Vagina (tissue), 2 donors: ENCODE measurements at regions not wholly inside any gene's neighbourhood (a gene's known extent, or its start where the extent isn't known, plus 50 kb on each side); places are given as distances from the start of the nearest gene placed in this dataset.

Source experiments
- DNase-seq, 2 donors: peaks; one replicate each; pipeline ENCODE4 v3.0.0-alpha.2; 2017; ENCODE audit errors: extremely low spot score in 2 of 2
- H3K27ac ChIP-seq: fragments of 200-600 bp; sonication (generic); one replicate; pipeline ENCODE4 v1.5.1; 2019
- H3K27me3 ChIP-seq: fragments of 200-600 bp; sonication (generic); one replicate; pipeline ENCODE4 v1.5.1; 2019
- H3K36me3 ChIP-seq, 2 donors: fragments of 200-600 bp; sonication (generic); one replicate each; pipeline ENCODE4 v1.5.1; 2017 to 2019
- H3K4me1 ChIP-seq: fragments of 200-600 bp; sonication (generic); one replicate; pipeline ENCODE4 v1.5.1; 2019
- H3K4me3 ChIP-seq, 2 donors: fragments of 200-600 bp; sonication (generic); 1 replicate in 1 of 2; 2 replicates in 1 of 2; pipeline ENCODE4 v1.5.1; 2016 to 2019
- H3K9me3 ChIP-seq: fragments of 200-600 bp; sonication (generic); one replicate; pipeline ENCODE4 v1.5.1; 2019
- POLR2A ChIP-seq, 2 donors: fragments of 450-650 bp; IDR thresholded peaks; one replicate each; pipeline ENCODE4 v1.6.1; 2017; ENCODE audit warnings: antibody characterized with exemption in 2 of 2, mild to moderate bottlenecking in 2 of 2, moderate library complexity in 2 of 2
- POLR2AphosphoS5 ChIP-seq, 2 donors: sonication (generic); formaldehyde crosslinking; IDR thresholded peaks; one replicate each; pipeline ENCODE4 v1.9.0; 2017; ENCODE audit warnings: antibody characterized with exemption in 2 of 2, mild to moderate bottlenecking in 2 of 2, low read depth in 1 of 2; ENCODE audit not compliant: insufficient read depth in 1 of 2
- intact Hi-C: fragments of 100-400 bp; cut with DNase I; formaldehyde crosslinking; loops from one replicate; pipeline ENCODE4 v1.15.1; 2023
- TF ChIP-seq, protein P1 (sequence below), 3 experiments: fragments of 450-650 bp in 2 of 3; fragments of 200-600 bp in 1 of 3; sonication (generic) in 1 of 3; IDR thresholded peaks; one replicate each; pipeline ENCODE4 v1.5.1; 2017 to 2019; ENCODE audit warnings: antibody characterized with exemption in 3 of 3, mild to moderate bottlenecking in 2 of 3, moderate library complexity in 2 of 3

DNA sequence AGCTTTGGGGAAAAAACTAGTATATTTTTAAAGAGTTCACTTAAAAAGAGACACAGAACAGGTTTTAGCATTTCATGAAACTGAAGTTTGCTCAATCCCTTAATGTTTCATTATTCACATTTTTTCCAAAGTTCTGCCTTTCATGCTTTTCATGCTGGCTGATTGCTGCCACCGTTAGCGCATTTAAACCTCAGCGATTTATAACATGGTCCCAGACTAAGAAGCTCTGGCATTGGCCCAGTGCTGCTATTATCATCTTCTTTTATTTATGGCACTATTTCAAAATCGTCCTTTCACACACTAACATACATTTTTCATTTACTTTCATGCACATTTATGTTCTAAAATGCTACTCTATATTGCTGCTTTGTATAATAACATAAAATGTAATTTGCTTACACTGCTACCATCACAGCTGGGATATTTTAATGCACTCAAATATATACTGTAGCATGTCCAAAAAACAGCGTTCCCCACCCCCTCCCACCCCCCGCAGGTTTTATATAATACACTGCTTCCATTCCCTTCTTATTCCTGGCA, 141.9 kb downstream of the MPP7 start:
- DNase-seq, result no peak
- Histone ChIP-seq H3K27ac (no peak overlapping the region), H3K9me3 (no peaks in the 10 kb centered on the region), H3K36me3 (no peaks in the 10 kb centered on the region), H3K4me1 (no peaks in the 10 kb centered on the region), H3K27me3 (no peaks in the 10 kb centered on the region), H3K4me3 (no peak overlapping the region)
- intact Hi-C loops, result no loop called here
- TF ChIP-seq, protein P1, sequence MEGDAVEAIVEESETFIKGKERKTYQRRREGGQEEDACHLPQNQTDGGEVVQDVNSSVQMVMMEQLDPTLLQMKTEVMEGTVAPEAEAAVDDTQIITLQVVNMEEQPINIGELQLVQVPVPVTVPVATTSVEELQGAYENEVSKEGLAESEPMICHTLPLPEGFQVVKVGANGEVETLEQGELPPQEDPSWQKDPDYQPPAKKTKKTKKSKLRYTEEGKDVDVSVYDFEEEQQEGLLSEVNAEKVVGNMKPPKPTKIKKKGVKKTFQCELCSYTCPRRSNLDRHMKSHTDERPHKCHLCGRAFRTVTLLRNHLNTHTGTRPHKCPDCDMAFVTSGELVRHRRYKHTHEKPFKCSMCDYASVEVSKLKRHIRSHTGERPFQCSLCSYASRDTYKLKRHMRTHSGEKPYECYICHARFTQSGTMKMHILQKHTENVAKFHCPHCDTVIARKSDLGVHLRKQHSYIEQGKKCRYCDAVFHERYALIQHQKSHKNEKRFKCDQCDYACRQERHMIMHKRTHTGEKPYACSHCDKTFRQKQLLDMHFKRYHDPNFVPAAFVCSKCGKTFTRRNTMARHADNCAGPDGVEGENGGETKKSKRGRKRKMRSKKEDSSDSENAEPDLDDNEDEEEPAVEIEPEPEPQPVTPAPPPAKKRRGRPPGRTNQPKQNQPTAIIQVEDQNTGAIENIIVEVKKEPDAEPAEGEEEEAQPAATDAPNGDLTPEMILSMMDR (IDR thresholded peaks at IDR 0.05), result no peak
- TF ChIP-seq POLR2A (IDR thresholded peaks at IDR 0.05), result no peak
- TF ChIP-seq POLR2AphosphoS5 (IDR thresholded peaks at IDR 0.05; ENCODE audit: insufficient read depth in 1 of 2, low read depth in 1 of 2), result no peak

DNA sequence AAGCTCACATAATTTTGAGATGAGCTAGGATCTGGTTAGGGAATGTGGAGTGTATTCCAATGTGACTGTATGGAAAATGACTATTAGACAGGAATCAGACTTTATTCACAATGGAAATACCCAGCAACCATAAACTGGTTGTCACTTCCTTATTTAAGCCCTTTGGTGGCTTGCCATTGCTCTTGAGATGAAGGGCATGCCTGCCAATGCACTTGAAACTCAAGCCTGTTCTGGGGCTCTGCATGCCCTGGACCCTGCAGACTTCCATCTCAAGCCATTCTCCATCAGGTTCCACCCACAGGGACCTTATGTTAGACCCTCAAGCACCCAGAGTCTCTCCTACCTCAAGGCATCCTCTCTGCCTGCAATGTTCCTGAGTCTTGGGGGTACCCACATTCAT, 145.5 kb downstream of the MPP7 start:
- Histone ChIP-seq H3K27me3 (no peaks in the 10 kb centered on the region), H3K27ac (no peak overlapping the region), H3K9me3 (no peaks in the 10 kb centered on the region), H3K4me3 (no peak overlapping the region), H3K4me1 (no peaks in the 10 kb centered on the region), H3K36me3 (no peaks in the 10 kb centered on the region)
- TF ChIP-seq, protein P1 (IDR thresholded peaks at IDR 0.05), result no peak
- no peak for TF ChIP-seq POLR2AphosphoS5 (IDR thresholded peaks at IDR 0.05; ENCODE audit: insufficient read depth in 1 of 2, low read depth in 1 of 2)
- no peak for TF ChIP-seq POLR2A (IDR thresholded peaks at IDR 0.05)
- no peak for DNase-seq
- intact Hi-C loops, result no loop called here

DNA sequence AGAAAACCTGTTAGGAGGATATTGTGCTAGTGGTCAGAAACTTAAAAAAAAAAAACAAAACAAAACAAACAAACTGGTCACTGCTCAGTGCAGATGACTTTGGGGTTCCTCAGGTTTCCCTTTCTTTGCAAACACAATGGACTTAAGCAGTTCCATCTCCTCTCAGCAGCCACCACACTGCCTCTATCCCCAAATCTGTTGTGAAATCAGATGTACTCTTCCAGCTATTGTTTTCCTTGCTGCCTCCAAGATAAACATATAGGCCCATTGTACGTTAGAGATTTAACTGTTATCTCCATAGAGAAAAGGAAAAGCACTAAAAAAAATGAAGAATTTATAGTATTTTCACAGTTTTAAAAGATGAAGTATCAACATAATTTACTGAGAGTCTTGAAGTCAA, 147.1 kb downstream of the MPP7 start:
- H3K4me3 ChIP-seq, result no peak overlapping the region
- no peaks in the 10 kb centered on the region for H3K36me3 ChIP-seq
- no peak overlapping the region for H3K27ac ChIP-seq
- no peaks in the 10 kb centered on the region for H3K4me1 ChIP-seq
- H3K27me3 ChIP-seq, result no peaks in the 10 kb centered on the region
- DNase-seq, result no peak
- no peak for TF ChIP-seq POLR2A (IDR thresholded peaks at IDR 0.05)
- no peak for TF ChIP-seq POLR2AphosphoS5 (IDR thresholded peaks at IDR 0.05; ENCODE audit: insufficient read depth in 1 of 2, low read depth in 1 of 2)
- TF ChIP-seq, protein P1 (IDR thresholded peaks at IDR 0.05), result no peak
- intact Hi-C loops, result no loop called here
- H3K9me3 ChIP-seq, result no peaks in the 10 kb centered on the region

DNA sequence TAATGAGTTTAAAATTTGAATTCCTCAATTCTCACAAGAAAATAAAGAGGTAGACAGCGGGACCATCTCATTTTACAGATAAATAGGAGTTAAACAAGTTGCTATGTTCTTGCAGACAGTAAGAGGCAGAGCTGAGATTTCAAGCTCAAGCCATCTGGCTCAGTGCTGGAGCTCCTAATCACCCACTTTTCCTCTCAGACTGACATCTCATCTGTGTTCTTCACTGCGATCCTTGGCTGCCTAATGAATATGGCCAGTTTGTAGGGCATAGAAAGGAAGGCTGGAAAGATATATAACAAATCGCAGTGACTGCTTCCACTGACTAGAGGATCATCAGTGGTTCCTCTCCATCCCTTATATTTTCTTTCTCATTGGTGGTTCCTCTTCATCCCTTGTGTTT, 151.2 kb downstream of the MPP7 start:
- no peak overlapping the region for H3K27ac ChIP-seq
- TF ChIP-seq, protein P1 (IDR thresholded peaks at IDR 0.05), result no peak
- TF ChIP-seq POLR2A (IDR thresholded peaks at IDR 0.05), result no peak
- no peak for TF ChIP-seq POLR2AphosphoS5 (IDR thresholded peaks at IDR 0.05; ENCODE audit: insufficient read depth in 1 of 2, low read depth in 1 of 2)
- DNase-seq, result no peak
- H3K4me1 ChIP-seq, result no peaks in the 10 kb centered on the region
- H3K4me3 ChIP-seq, result no peak overlapping the region
- H3K36me3 ChIP-seq, result no peaks in the 10 kb centered on the region
- no peaks in the 10 kb centered on the region for H3K27me3 ChIP-seq
- intact Hi-C loops, result no loop called here
- H3K9me3 ChIP-seq, result no peaks in the 10 kb centered on the region

DNA sequence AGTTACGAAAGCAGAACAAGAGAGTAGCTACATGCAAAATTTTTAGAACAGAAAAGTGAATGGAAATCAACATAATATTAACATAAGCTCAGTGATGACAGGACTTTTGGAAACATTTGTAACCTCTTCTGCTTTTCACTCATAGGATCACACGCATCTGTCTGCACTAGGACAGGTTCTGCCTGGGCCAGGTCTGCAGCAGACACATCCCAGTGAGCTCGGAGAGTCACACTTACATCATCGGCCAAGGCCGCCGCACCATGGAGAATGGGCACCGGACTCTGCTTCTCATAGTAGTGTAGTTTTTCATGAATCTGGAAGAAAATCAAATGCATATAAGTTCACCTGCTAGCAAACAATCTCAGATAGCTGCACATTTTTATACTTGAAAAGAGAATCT, 150.9 kb upstream of the ODAD2 start:
- TF ChIP-seq, protein P1 (IDR thresholded peaks at IDR 0.05), result no peak
- TF ChIP-seq POLR2AphosphoS5 (IDR thresholded peaks at IDR 0.05; ENCODE audit: insufficient read depth in 1 of 2, low read depth in 1 of 2) (no peak), POLR2A (IDR thresholded peaks at IDR 0.05) (no peak)

More for the DNA sequence above, 150.9 kb upstream of the ODAD2 start:
- Histone ChIP-seq H3K36me3 (no peaks in the 10 kb centered on the region), H3K4me3 (no peak overlapping the region), H3K9me3 (no peaks in the 10 kb centered on the region), H3K27me3 (no peaks in the 10 kb centered on the region), H3K27ac (no peak overlapping the region), H3K4me1 (no peaks in the 10 kb centered on the region)
- DNase-seq, result no peak
- intact Hi-C loops, result no loop called here
